ENCODE measurements at regions not wholly inside any gene's neighbourhood (a gene's known extent, or its start where the extent isn't known, plus 50 kb on each side); places are given as distances from the start of the nearest gene placed in this dataset.

DNA sequence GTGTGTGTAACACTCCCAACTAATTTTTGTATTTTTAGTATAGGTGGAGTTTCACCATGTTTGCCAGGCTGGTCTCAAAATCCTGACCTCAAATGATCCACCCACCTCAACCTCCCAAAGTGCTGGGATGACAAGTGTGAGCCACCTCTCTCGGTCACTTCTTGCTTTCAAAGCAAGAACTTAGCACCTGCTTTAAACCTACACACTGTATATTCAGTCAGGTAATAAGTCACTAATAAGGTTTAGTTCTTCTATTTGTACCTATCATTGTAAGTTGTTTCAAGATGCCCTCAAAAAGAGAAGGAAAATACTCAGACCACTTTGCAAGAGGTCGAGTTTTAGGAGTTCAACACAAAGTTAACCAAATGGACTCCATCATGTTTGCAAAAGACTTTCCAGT is 431.3 kb downstream of the MRPL39 start:
- dilution Hi-C loops (cut with MboI; ENCODE audit: extremely low pct_ligation_motif_present, low sequenced_read_pairs) (no loop called here), intact Hi-C loops (cut with micrococcal nuclease) (no loop called here)
- Histone ChIP-seq H3K79me2 (ENCODE audit: control insufficient read depth, insufficient read depth, low read length) (no peaks in the 10 kb centered on the region), H3K4me1 (ENCODE audit: control insufficient read depth, extremely low read depth, insufficient read depth, low read length) (no peaks in the 10 kb centered on the region), H3K36me3 (ENCODE audit: control insufficient read depth in 2 of 2, extremely low read depth in 1 of 2, insufficient read depth in 2 of 2, low read length in 2 of 2) (no peaks in the 10 kb centered on the region), H3K27ac (ENCODE audit: insufficient read depth, low read depth, low read length) (no peak overlapping the region), H3K4me2 (ENCODE audit: insufficient read depth, low read length) (no peak overlapping the region), H3K9me1 (replicated peaks; ENCODE audit: control insufficient read depth, extremely low read depth, insufficient read depth, low read length) (no peaks in the 10 kb centered on the region), H3K4me3 (replicated peaks in 1 of 3; ENCODE audit: insufficient read depth in 1 of 3, low read depth in 1 of 3, low read length in 3 of 3) (no peak overlapping the region), H3K9me3 (replicated peaks; ENCODE audit: control insufficient read depth, insufficient read depth, low read length) (peaks cover 3% of the 10 kb centered on the region), H2AFZ (ENCODE audit: low read depth, low read length) (no peak overlapping the region), H3K9ac (replicated peaks; ENCODE audit: extremely low read depth, insufficient read depth, low read length) (no peak overlapping the region), H3K27me3 (ENCODE audit: control insufficient read depth in 2 of 2, insufficient read depth in 2 of 2, low read length in 2 of 2) (no peaks in the 10 kb centered on the region), H4K20me1 (replicated peaks; ENCODE audit: control insufficient read depth, extremely low read depth, insufficient read depth, low read length) (no peaks in the 10 kb centered on the region)
- BruUV-seq (replicated peaks): no TSS peak
- FAIRE-seq (no peak), DNase-seq (ENCODE audit: low read depth, low spot score) (no peak)
- no peak for TF ChIP-seq FOS (IDR thresholded peaks at IDR 0.05; ENCODE audit: borderline replicate concordance, insufficient read depth, low read length)
- TF ChIP-seq POLR2A (IDR thresholded peaks at IDR 0.05; ENCODE audit: low read depth, low read length): no peak
- no peak for TF ChIP-seq POLR2AphosphoS5 (IDR thresholded peaks at IDR 0.05; ENCODE audit: insufficient read depth, low read depth, low read length)
- CTCF ChIA-PET: no interaction called here
- POLR2A ChIA-PET: no interaction called here

DNA sequence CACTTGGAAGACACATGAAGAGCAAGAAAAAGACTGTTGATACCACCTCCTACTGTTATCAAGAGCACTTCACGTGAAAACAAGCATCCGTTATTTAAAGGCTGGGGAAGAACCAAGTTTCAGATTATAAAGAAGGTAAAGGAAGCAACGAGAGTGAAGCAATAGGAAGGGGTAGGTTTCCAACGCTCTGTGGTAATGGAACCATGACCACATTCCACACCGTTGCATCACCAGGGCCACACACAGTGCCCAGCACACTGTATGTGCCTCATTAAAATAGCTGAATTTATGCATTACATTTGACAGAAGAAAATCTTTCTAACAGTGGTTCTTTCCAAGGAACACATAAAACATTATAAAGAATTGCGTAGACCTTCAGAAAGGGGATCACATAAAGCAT is 435.8 kb downstream of the MRPL39 start:
- TF ChIP-seq, protein P1, sequence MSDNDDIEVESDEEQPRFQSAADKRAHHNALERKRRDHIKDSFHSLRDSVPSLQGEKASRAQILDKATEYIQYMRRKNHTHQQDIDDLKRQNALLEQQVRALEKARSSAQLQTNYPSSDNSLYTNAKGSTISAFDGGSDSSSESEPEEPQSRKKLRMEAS (IDR thresholded peaks at IDR 0.05; ENCODE audit: insufficient read depth, insufficient read length): no peak
- TF ChIP-seq GATA2 (IDR thresholded peaks at IDR 0.05; ENCODE audit: insufficient read depth, insufficient read length, low read depth, low read length) (no peak), FOS (IDR thresholded peaks at IDR 0.05; ENCODE audit: borderline replicate concordance, insufficient read depth, low read length) (no peak), MYC (IDR thresholded peaks at IDR 0.05; ENCODE audit: low read depth, low read length) (no peak), POLR2A (IDR thresholded peaks at IDR 0.05; ENCODE audit: low read depth, low read length) (no peak)
- H4K20me1 ChIP-seq (replicated peaks; ENCODE audit: control insufficient read depth, extremely low read depth, insufficient read depth, low read length): no peaks in the 10 kb centered on the region
- DNase-seq (ENCODE audit: low read depth, low spot score): no peak
- no peak overlapping the region for H3K4me2 ChIP-seq (ENCODE audit: insufficient read depth, low read length)
- H3K27ac ChIP-seq (ENCODE audit: insufficient read depth, low read depth, low read length): no peak overlapping the region
- H3K79me2 ChIP-seq (ENCODE audit: control insufficient read depth, insufficient read depth, low read length): no peaks in the 10 kb centered on the region
- H3K4me3 ChIP-seq (replicated peaks in 1 of 3; ENCODE audit: insufficient read depth in 1 of 3, low read depth in 1 of 3, low read length in 3 of 3): no peak overlapping the region
- BruUV-seq (replicated peaks): no TSS peak
- H3K9me3 ChIP-seq (replicated peaks; ENCODE audit: control insufficient read depth, insufficient read depth, low read length): peaks cover 5% of the 10 kb centered on the region
- dilution Hi-C loops (cut with MboI; ENCODE audit: extremely low pct_ligation_motif_present, low sequenced_read_pairs) (no loop called here), intact Hi-C loops (cut with micrococcal nuclease) (no loop called here)
- H3K9me1 ChIP-seq (replicated peaks; ENCODE audit: control insufficient read depth, extremely low read depth, insufficient read depth, low read length): no peaks in the 10 kb centered on the region
- no peak overlapping the region for H2AFZ ChIP-seq (ENCODE audit: low read depth, low read length)
- no peak for FAIRE-seq
- H3K4me1 ChIP-seq (ENCODE audit: control insufficient read depth, extremely low read depth, insufficient read depth, low read length): no peaks in the 10 kb centered on the region
- no peaks in the 10 kb centered on the region for H3K36me3 ChIP-seq (ENCODE audit: control insufficient read depth in 2 of 2, extremely low read depth in 1 of 2, insufficient read depth in 2 of 2, low read length in 2 of 2)
- H3K9ac ChIP-seq (replicated peaks; ENCODE audit: extremely low read depth, insufficient read depth, low read length): no peak overlapping the region
- CTCF ChIA-PET: no interaction called here
- no peaks in the 10 kb centered on the region for H3K27me3 ChIP-seq (ENCODE audit: control insufficient read depth in 2 of 2, insufficient read depth in 2 of 2, low read length in 2 of 2)
- POLR2A ChIA-PET: no interaction called here

Measured in endothelial cell of umbilical vein (primary cell).